ENCODE measurements at regions not wholly inside any gene's neighbourhood (a gene's known extent, or its start where the extent isn't known, plus 50 kb on each side); places are given as distances from the start of the nearest gene placed in this dataset.
"Not testable (repeated sequence)": the region's sequence is repeated elsewhere in the genome, so short reads cannot be mapped to it uniquely, and the experiment has no call there.

DNA sequence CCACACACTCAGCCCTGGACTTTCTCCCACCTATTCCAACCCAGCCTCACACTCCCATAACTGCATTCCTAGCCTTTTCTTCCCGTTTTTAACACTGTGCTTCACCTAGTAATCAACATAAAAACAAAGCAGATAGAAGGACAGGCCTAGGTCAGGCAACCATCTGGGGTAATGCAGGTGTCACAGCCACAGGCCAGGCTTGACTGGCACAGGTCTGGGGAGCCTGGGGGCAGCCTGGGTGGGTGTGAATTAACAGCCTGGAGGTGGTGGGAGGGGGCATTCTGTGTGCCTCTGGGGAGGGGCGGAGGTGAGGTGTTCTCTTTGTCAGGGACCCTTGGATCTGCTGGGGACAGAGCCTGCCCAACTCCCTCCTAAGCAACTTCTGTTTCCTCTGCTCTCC is 332.6 kb downstream of the BCL2L11 start:
- H3K9ac ChIP-seq; H3K4me1 ChIP-seq (ENCODE audit: insufficient read depth); H2AFZ ChIP-seq; DNase-seq; H3F3A ChIP-seq (ENCODE audit: insufficient read depth); H3K27me3 ChIP-seq (replicated peaks; ENCODE audit: insufficient read depth); in situ Hi-C loops (cut with MboI); H3K9me2 ChIP-seq (ENCODE audit: insufficient read depth); H4K20me1 ChIP-seq (ENCODE audit: insufficient read depth); H3K27ac ChIP-seq; H3K4me3 ChIP-seq; H3K36me3 ChIP-seq (ENCODE audit: low read depth); H3K9me3 ChIP-seq (ENCODE audit: low read depth); H3K4me2 ChIP-seq (ENCODE audit: unreplicated experiment): not testable (repeated sequence)
- 100% methylated on average over 1 of the region's 2 CpGs for WGBS, 2 experiments (ENCODE audit: low coverage in 1 of 2, low lambda C conversion rate in 2 of 2, missing lambda C conversion rate in 2 of 2)
- H3K79me2 ChIP-seq (ENCODE audit: insufficient read depth): peaks cover 65% of the 10 kb centered on the region

DNA sequence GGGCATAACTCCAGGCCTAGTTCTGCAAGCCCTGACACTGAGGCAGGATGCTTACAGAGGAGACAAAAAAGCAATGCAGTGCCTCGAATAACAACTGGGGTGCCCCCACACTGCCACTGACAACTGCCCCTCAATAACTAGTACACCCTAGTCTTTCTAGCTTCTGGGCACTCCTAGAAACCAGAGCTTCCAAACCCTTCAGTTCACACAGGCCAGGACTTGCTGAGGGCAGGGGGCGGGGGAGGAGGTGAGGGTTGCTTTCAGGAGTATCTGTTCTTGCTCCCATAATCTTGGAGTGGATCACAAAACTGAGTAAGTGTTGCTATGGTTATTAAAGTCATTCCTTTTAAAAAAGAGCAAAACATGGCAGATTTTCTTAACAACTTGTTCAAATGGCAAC is 333.1 kb downstream of the BCL2L11 start:
- H3K4me3 ChIP-seq; H2AFZ ChIP-seq; H3K4me1 ChIP-seq (ENCODE audit: insufficient read depth); H3F3A ChIP-seq (ENCODE audit: insufficient read depth); H3K9me2 ChIP-seq (ENCODE audit: insufficient read depth); H3K9me3 ChIP-seq (ENCODE audit: low read depth); H3K4me2 ChIP-seq (ENCODE audit: unreplicated experiment); in situ Hi-C loops (cut with MboI); H3K9ac ChIP-seq; DNase-seq; H3K27me3 ChIP-seq (replicated peaks; ENCODE audit: insufficient read depth); H4K20me1 ChIP-seq (ENCODE audit: insufficient read depth); H3K27ac ChIP-seq; H3K36me3 ChIP-seq (ENCODE audit: low read depth): not testable (repeated sequence)
- WGBS, 2 experiments (ENCODE audit: low coverage in 1 of 2, low lambda C conversion rate in 2 of 2, missing lambda C conversion rate in 2 of 2): no CpG with 5 or more reads among the region's 2 CpGs
- peaks cover 70% of the 10 kb centered on the region for H3K79me2 ChIP-seq (ENCODE audit: insufficient read depth)

DNA sequence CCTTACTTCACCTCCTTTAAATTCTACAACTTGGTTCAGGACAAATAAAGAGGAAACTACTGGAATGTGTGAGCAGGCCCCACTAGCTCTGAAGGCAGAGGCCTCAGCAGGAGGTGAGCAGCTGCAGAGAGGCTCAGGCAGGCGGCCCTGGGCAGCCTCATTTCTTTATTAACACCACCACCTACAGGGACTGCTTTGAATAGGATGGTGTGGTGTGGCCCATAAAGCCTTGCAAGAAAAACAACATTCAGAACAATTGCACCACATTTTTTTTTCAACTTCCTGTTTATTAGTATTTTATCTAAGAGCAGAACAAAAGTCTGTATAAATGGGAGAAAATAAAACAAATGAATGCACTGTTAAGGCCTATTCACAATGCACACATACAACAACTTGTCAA is 333.7 kb downstream of the BCL2L11 start:
- 75% methylated on average over 1 of the region's 1 CpG; no CpG with 5 or more reads in 1 of the 2 experiments for WGBS, 2 experiments (ENCODE audit: low coverage in 1 of 2, low lambda C conversion rate in 2 of 2, missing lambda C conversion rate in 2 of 2)
- H3K9ac ChIP-seq; H3K4me3 ChIP-seq; H3K27me3 ChIP-seq (replicated peaks; ENCODE audit: insufficient read depth); H3K9me3 ChIP-seq (ENCODE audit: low read depth); H3K27ac ChIP-seq; H2AFZ ChIP-seq; H3F3A ChIP-seq (ENCODE audit: insufficient read depth); H4K20me1 ChIP-seq (ENCODE audit: insufficient read depth); H3K4me2 ChIP-seq (ENCODE audit: unreplicated experiment); H3K36me3 ChIP-seq (ENCODE audit: low read depth); in situ Hi-C loops (cut with MboI); H3K9me2 ChIP-seq (ENCODE audit: insufficient read depth); H3K4me1 ChIP-seq (ENCODE audit: insufficient read depth): not testable (repeated sequence)
- peak; percentile 45 for DNase-seq
- H3K79me2 ChIP-seq (ENCODE audit: insufficient read depth): peaks cover 70% of the 10 kb centered on the region

DNA sequence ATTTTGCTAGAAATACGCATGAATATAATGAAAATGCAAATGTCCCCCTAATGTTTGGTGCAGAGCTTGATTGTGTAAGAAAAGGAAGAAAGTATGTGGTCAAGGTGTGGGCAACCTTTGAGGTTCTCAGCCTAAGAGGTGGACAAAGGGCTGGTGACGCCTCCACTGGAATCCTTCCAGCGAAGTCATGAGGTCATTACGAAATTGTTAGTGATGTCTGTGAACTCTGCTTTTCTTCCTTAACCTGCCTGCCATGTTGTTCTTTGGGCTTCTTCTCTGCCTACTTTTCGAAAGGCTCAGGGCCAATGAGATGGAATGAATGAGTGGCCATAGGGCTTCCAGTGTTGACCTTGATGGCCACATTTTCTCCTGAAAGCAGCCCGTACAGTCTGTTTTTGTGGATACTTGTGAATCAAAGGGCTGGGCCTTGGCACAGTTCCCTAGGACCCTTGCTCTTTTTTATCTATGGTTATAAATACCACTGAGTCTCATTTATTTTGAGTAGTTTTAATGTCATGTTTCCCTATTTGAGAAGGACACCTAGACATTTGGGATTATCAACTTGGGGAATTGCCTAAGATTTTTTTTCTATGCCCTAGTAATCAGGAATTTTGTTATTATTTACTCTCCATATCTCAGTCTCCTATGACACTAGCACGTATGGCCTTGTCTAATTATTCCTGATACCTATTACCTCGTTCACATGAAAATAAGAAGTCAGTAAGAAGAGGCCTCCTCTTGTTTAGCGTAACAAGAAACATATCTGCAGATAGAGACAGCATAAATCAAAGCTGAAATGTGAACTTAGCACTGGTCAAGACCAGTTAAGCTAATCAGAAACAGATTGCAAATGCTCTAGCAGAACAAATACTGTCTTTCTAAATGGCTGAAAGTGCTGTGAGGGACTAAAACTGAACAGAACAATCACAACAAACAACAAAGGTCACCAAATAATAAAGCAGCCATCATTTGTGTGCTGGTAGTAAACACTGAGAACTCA is 334.6 kb downstream of the BCL2L11 start:
- H4K20me1 ChIP-seq (ENCODE audit: insufficient read depth); H3K9ac ChIP-seq; H3K27ac ChIP-seq; H3K4me1 ChIP-seq (ENCODE audit: insufficient read depth); H3K4me3 ChIP-seq; H3F3A ChIP-seq (ENCODE audit: insufficient read depth); H3K9me3 ChIP-seq (ENCODE audit: low read depth); H3K9me2 ChIP-seq (ENCODE audit: insufficient read depth); DNase-seq; H3K27me3 ChIP-seq (replicated peaks; ENCODE audit: insufficient read depth); H3K36me3 ChIP-seq (ENCODE audit: low read depth); H2AFZ ChIP-seq; H3K4me2 ChIP-seq (ENCODE audit: unreplicated experiment); in situ Hi-C loops (cut with MboI): not testable (repeated sequence)
- WGBS, 2 experiments (ENCODE audit: low coverage in 1 of 2, low lambda C conversion rate in 2 of 2, missing lambda C conversion rate in 2 of 2): 86 to 87% methylated on average over 7 to 9 of the region's 9 CpGs
- peaks cover 70% of the 10 kb centered on the region for H3K79me2 ChIP-seq (ENCODE audit: insufficient read depth)

DNA sequence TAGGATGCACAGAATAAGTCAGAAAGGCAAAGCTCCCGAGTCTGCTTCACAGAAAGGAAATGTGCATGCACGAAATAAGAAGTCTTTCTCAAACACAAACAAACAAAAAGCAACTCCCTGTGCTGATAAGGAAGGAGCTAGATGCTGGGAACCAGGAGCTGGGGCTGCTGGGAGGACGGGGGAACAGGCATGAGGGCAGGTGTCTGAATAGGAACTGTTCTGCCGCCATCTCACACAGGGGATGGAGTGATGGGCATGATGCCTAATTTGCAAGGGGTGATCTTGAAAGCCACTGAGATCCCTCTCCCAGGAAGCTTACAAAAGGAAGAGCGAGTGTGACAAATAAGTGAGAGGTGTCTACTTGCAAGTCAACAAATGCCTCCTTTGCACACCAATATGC is 336.5 kb downstream of the BCL2L11 start:
- H4K20me1 ChIP-seq (ENCODE audit: insufficient read depth); H3K36me3 ChIP-seq (ENCODE audit: low read depth); H3K27me3 ChIP-seq (replicated peaks; ENCODE audit: insufficient read depth); H3K9me2 ChIP-seq (ENCODE audit: insufficient read depth); H3K4me2 ChIP-seq (ENCODE audit: unreplicated experiment); in situ Hi-C loops (cut with MboI); H3F3A ChIP-seq (ENCODE audit: insufficient read depth); H3K9ac ChIP-seq; H2AFZ ChIP-seq; H3K4me1 ChIP-seq (ENCODE audit: insufficient read depth); H3K27ac ChIP-seq; H3K4me3 ChIP-seq; DNase-seq; H3K9me3 ChIP-seq (ENCODE audit: low read depth): not testable (repeated sequence)
- H3K79me2 ChIP-seq (ENCODE audit: insufficient read depth): peaks cover 75% of the 10 kb centered on the region
- 69 to 94% methylated on average over 3 to 4 of the region's 5 CpGs for WGBS, 2 experiments (ENCODE audit: low coverage in 1 of 2, low lambda C conversion rate in 2 of 2, missing lambda C conversion rate in 2 of 2)

DNA sequence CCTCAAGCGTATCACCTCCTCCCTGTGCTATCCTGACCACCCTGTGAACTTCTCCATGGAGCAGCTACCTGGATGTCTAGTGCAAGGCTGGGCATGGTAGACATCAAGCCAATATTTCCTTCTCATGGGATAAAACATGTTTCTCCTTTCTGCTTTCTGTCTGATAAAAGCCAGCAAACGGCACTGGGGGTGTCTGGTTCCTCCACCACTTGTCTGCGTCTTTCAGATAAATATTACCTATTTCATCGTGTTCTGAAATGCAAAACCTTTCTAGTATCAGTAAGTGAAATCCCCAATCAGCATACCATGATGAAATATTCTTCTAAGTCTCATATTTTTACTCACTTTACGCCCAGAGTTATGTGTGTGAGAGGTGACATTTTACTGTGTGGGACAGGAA is 340.2 kb downstream of the BCL2L11 start:
- H3K36me3 ChIP-seq (ENCODE audit: low read depth); H3F3A ChIP-seq (ENCODE audit: insufficient read depth); H2AFZ ChIP-seq; H4K20me1 ChIP-seq (ENCODE audit: insufficient read depth); H3K27me3 ChIP-seq (replicated peaks; ENCODE audit: insufficient read depth); H3K4me3 ChIP-seq; DNase-seq; H3K9me2 ChIP-seq (ENCODE audit: insufficient read depth); H3K9me3 ChIP-seq (ENCODE audit: low read depth); H3K4me2 ChIP-seq (ENCODE audit: unreplicated experiment); H3K27ac ChIP-seq; in situ Hi-C loops (cut with MboI); H3K9ac ChIP-seq: not testable (repeated sequence)
- peaks cover 81% of the 10 kb centered on the region for H3K79me2 ChIP-seq (ENCODE audit: insufficient read depth)
- WGBS, 2 experiments (ENCODE audit: low coverage in 1 of 2, low lambda C conversion rate in 2 of 2, missing lambda C conversion rate in 2 of 2): 96 to 100% methylated on average over 5 of the region's 5 CpGs
- H3K4me1 ChIP-seq (ENCODE audit: insufficient read depth): peaks cover 15% of the 10 kb centered on the region; the same call in 1 of the 2 replicates

DNA sequence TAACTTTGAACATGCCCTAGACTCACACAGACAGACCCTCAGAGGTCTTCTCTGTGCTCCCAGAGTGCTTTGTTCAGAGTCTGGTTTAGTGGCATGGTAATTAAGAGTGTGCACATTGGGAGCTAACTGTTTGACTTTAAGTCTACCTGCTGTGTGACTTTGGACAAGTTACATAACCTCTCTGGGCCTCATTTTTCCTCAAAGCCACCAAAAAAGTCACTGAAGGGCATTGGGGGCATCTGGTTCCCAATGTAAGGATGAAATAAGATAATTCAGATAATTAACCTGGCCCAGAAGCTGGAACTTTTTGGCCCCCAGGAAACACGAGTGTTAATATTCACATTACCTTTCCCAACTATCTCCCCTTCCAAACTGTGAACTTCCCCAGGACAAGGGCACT is 341.1 kb downstream of the BCL2L11 start:
- H3F3A ChIP-seq (ENCODE audit: insufficient read depth); H3K9me3 ChIP-seq (ENCODE audit: low read depth); H3K4me3 ChIP-seq; H3K27ac ChIP-seq; H3K36me3 ChIP-seq (ENCODE audit: low read depth); H4K20me1 ChIP-seq (ENCODE audit: insufficient read depth); H3K27me3 ChIP-seq (replicated peaks; ENCODE audit: insufficient read depth); in situ Hi-C loops (cut with MboI); H3K4me2 ChIP-seq (ENCODE audit: unreplicated experiment); H3K9ac ChIP-seq; H3K9me2 ChIP-seq (ENCODE audit: insufficient read depth); H2AFZ ChIP-seq; DNase-seq: not testable (repeated sequence)
- peaks cover 85% of the 10 kb centered on the region for H3K79me2 ChIP-seq (ENCODE audit: insufficient read depth)
- WGBS, 2 experiments (ENCODE audit: low coverage in 1 of 2, low lambda C conversion rate in 2 of 2, missing lambda C conversion rate in 2 of 2): 90 to 100% methylated on average over 1 of the region's 1 CpG
- peaks cover 15% of the 10 kb centered on the region; the same call in 1 of the 2 replicates for H3K4me1 ChIP-seq (ENCODE audit: insufficient read depth)

All from GM23248 (cell line).